Nephron (organoid): ENCODE measurements at regions not wholly inside any gene's neighbourhood (a gene's known extent, or its start where the extent isn't known, plus 50 kb on each side); places are given as distances from the start of the nearest gene placed in this dataset.

Experiments
- H3K27ac Mint-ChIP-seq, 3 experiments: 2 replicates each; pipeline ENCODE4 v1.8.0; 2020; ENCODE audit warnings: mixed read lengths in 3 of 3, mild to moderate bottlenecking in 2 of 3, moderate library complexity in 1 of 3
- H3K27me3 Mint-ChIP-seq: 2 replicates; pipeline ENCODE4 v1.8.0; 2021; ENCODE audit warnings: low read depth, mild to moderate bottlenecking, moderate library complexity, mixed read lengths
- H3K36me3 Mint-ChIP-seq: 2 replicates; pipeline ENCODE4 v1.8.0; 2020; ENCODE audit warnings: low read depth, mixed read lengths
- H3K4me1 Mint-ChIP-seq: 2 replicates; pipeline ENCODE4 v1.8.0; 2020; ENCODE audit warnings: mixed read lengths
- H3K4me3 Mint-ChIP-seq, 3 experiments: 2 replicates each; pipeline ENCODE4 v1.8.0; 2020; ENCODE audit warnings: mild to moderate bottlenecking in 3 of 3, mixed read lengths in 3 of 3, moderate library complexity in 2 of 3
- H3K9me3 Mint-ChIP-seq: 2 replicates; pipeline ENCODE4 v1.8.0; 2020; ENCODE audit warnings: mixed read lengths
- CTCF ChIP-seq, 3 experiments: fragments of 200-600 bp; sonication (generic); IDR thresholded peaks; one replicate each; pipeline ENCODE4 v1.5.0; 2021; ENCODE audit warnings: antibody characterized with exemption in 3 of 3; ENCODE audit not compliant: unreplicated experiment in 3 of 3

GRCh38 chr1:228897901-228898300 lies 162.6 kb downstream of the RHOU start:
- H3K27me3 Mint-ChIP-seq, result peaks cover 13% of the 10 kb centered on the region
- peaks cover 3% of the 10 kb centered on the region for H3K9me3 Mint-ChIP-seq
- H3K4me1 Mint-ChIP-seq, result peaks cover 44% of the 10 kb centered on the region
- H3K27ac Mint-ChIP-seq, result peak overlapping the region in 1 of 3 experiments; percentile 68
- H3K36me3 Mint-ChIP-seq, result no peaks in the 10 kb centered on the region
- no peak overlapping the region for H3K4me3 Mint-ChIP-seq
- TF ChIP-seq CTCF (IDR thresholded peaks at IDR 0.05; ENCODE audit: unreplicated experiment in 3 of 3), result no peak

GRCh38 chr1:228898582-228898992 lies 163.3 kb downstream of the RHOU start:
- H3K4me3 Mint-ChIP-seq, result peak overlapping the region in 1 of 3 experiments; percentile 24
- peak overlapping the region in 1 of 3 experiments; percentile 91 for H3K27ac Mint-ChIP-seq
- no peak for TF ChIP-seq CTCF (IDR thresholded peaks at IDR 0.05; ENCODE audit: unreplicated experiment in 3 of 3)
- peaks cover 51% of the 10 kb centered on the region for H3K4me1 Mint-ChIP-seq
- H3K36me3 Mint-ChIP-seq, result no peaks in the 10 kb centered on the region
- H3K9me3 Mint-ChIP-seq, result peaks cover 5% of the 10 kb centered on the region
- peaks cover 13% of the 10 kb centered on the region for H3K27me3 Mint-ChIP-seq

- Mint-ChIP-seq H3K27ac (peak overlapping the region; percentile 82 to 93 (median 91)), H3K4me3 (peak overlapping the region in 2 of 3 experiments; percentile 16 to 38), H3K27me3 (peaks cover 10% of the 10 kb centered on the region), H3K9me3 (peaks cover 2% of the 10 kb centered on the region), H3K4me1 (peaks cover 53% of the 10 kb centered on the region), H3K36me3 (no peaks in the 10 kb centered on the region)
- TF ChIP-seq CTCF (IDR thresholded peaks at IDR 0.05; ENCODE audit: unreplicated experiment in 3 of 3), result no peak
Measured at GRCh38 chr1:228899421-228899956, 164.2 kb downstream of the RHOU start.

- peak overlapping the region in 1 of 3 experiments; percentile 30 for H3K4me3 Mint-ChIP-seq
- H3K4me1 Mint-ChIP-seq, result peaks cover 58% of the 10 kb centered on the region
- peak overlapping the region; percentile 82 to 93 (median 91) for H3K27ac Mint-ChIP-seq
- H3K36me3 Mint-ChIP-seq, result no peaks in the 10 kb centered on the region
- TF ChIP-seq CTCF (IDR thresholded peaks at IDR 0.05; ENCODE audit: unreplicated experiment in 3 of 3), result no peak
- peaks cover 10% of the 10 kb centered on the region for H3K27me3 Mint-ChIP-seq
- H3K9me3 Mint-ChIP-seq, result peaks cover 2% of the 10 kb centered on the region
Measured at GRCh38 chr1:228900099-228900885, 165.0 kb downstream of the RHOU start.

- Mint-ChIP-seq H3K4me1 (peaks cover 61% of the 10 kb centered on the region), H3K27me3 (peaks cover 10% of the 10 kb centered on the region), H3K9me3 (peaks cover 2% of the 10 kb centered on the region), H3K27ac (peak overlapping the region; percentile 82 to 93 (median 91)), H3K36me3 (no peaks in the 10 kb centered on the region), H3K4me3 (peak overlapping the region in 1 of 3 experiments; percentile 30)
- no peak for TF ChIP-seq CTCF (IDR thresholded peaks at IDR 0.05; ENCODE audit: unreplicated experiment in 3 of 3)
Measured at GRCh38 chr1:228900886-228901392, 165.7 kb downstream of the RHOU start.
